ENCODE measurements at regions not wholly inside any gene's neighbourhood (a gene's known extent, or its start where the extent isn't known, plus 50 kb on each side); places are given as distances from the start of the nearest gene placed in this dataset.

DNA sequence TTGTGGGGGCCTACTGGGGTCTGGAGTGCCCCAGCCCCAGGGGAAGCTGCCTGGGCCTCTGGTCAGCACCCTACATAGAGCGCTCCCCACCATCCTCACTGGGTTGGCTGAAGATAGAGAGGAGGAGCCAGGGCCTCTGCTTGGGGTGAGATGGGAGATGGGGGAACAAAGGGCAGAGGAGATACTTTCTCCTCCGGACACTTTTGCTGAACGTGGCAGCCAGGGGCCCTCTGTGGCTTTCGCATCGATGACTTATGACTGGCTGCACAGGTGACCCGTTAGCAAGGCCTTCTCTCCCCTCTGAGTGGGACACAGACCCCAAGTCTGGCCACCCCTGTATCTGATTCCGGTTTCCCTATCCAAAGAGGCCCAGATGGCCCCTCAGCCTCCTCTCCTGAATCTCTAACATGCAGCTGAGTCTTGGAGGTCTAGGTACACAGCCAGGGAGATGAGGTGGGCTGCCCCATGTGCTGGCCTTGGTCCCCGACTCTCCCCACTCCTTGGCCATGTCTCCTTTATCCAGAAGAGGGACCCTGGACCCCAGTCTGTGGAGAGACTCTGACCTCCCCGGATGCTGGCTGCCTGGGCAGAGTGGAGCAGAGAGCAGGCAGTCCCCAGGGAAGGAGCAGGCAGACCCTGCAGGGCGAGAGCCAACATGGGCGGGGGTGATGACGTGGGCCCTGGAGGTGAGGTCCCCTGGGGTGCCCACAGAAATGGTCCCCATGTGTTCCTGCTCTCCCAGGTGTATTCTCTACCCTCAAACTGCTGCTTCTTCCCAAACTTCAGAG, 59.3 kb upstream of the NECTIN1 start:
- DNase-seq = no peak

DNA sequence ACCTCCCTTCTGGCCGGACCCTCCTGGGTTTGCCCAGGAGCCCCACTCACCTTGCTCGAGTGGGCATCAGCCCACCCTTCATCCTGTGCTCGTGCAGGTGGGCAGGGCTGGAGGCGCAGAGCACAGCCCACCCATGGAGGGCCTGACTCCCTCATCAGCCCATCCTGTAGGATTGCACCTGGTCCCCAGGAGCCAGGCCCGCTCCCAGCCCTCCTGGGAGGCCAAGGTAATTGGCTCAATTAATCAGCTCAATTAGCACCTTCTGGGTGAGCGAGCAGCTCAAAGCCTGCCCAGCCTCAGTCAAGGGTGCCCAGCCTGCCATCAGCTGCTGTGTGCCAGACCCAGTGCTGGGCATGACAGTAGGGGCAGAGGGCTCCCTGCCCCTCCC, 58.1 kb upstream of the NECTIN1 start:
- DNase-seq = no peak

DNA sequence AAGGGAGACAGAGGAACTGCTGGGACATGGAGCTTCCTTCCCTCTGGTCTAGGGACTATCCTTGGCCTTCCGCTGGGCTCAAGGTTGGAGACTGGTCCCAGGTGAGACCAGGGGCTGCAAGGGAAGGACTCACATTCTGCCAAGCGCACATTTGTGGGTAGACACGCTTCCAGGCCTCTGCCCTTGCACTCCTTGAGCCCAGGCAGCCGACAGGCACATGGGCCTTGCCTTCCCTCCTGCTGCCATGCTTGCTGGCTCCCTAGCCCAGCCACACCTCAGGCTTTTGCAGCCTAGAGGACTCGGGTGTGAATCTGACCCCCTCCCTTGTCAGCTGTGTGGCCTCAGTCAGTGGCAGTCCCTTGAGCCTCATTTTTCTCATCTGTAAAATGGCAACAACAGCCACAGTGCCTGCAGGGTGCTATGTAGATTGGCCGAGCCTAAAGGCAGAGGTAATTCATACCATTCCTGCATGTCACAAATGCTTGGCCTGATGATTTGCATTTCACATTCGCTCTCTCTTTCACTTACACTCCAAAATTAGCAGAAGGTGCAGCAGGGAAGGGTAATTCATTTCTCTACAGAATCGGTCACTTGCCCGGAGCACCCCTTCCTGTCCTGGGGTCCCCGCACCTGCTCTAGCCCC, 57.6 kb upstream of the NECTIN1 start:
- DNase-seq = no peak

DNA sequence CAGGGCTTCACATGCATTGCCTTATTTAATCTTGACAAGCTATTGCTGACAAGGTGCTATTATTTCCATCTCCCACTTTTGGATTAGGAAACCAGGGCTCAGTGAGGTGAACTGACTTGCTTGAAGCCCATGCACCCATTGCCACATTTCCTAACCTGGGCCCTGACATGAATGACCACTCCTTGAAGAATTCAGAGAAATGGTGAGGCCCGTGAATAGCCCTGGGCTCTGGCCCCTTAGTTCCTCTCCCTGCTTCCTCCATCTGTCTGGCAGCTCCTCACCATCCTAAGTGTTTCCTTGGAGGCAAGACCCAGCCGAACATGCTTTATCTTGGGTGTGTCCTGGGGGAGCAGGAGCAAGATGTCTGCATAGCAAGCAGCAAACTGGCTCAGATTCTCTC, 56.1 kb upstream of the NECTIN1 start:
- DNase-seq = no peak

GRCh38 chr11:119784421-119784820, 55.4 kb upstream of the NECTIN1 start:
- no peak for DNase-seq

DNA sequence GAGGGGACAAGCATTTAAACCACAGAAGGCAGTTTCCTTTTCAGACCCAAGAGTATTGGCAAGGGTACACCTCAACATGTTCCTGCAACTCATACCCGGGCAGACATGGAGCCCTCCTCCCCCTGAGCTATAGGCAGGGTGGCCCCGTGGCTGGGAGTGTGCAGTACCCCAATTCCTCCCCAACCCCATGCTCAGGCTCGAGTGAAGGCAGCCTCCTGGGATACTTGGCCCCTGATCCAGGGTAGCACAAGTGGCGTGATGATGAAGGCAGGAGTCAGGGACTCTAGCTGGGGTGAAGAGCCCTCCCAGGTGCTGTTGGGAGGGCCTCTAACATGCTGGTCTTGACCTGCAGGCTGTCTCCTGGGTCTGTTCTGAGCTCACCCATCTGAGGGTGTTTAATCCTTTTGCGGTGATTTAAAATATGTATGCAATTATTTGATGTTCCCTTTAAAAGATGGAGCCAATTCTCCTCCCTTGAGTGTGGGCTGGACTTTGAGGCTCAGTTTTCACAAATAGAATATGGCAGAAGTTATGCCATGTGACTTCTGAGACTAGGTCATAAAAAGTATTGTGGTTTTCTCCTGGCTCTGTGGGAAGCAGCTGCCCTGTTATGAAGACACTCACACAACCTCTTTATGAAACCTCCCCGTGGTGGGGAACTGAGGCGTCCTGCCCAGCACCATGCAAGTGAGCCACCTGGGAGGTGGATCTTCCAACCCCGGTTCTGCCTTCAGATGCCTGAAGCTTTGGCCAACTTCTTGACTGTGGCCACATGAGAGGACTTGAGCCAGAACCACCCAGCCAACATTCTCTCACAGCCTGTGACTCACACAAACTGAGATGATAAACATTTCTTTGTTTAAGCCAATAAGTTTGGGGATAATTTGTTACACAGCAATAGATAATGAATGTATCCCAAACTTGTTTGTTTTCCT, 54.7 kb upstream of the NECTIN1 start:
- no peak for DNase-seq

- DNase-seq = no peak
These were observed 53.7 kb upstream of the NECTIN1 start for GRCh38 chr11:119782739-119783072.

DNA sequence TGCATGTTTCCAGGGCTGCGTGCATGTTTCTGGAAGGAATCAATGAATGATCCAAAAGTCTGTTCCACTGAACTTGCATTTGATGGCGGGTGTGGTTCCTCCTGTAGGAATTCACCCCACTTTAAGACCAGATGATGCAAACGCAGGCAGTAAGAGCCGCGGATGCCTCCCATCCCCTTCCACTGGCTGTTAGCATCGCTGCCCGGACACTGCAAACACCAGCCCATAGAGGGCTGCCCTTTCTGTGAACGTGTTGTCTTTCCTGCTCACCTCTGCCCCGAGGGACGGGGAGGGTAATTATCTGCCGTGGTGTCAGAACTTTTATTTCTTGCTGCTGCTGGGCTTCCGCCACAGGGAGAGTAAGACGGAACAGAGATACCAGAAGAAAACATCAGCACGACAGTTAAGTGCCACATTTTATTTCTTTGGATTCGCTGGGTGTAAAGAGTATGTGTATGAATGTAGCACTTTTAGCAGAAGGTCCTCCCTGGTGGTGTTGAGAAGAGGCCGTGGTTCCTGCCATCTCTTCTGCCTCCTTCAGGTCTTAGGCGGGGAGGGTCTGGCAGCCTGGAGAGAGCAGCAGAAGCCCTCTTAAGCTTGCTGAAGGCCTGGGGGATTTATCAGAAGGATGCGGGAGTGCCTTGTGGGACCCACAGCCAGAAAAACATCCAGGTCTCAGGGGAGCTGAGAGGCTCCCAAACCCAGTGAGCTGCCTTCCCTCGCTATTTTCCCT, 53.2 kb upstream of the NECTIN1 start:
- no peak for DNase-seq

DNA sequence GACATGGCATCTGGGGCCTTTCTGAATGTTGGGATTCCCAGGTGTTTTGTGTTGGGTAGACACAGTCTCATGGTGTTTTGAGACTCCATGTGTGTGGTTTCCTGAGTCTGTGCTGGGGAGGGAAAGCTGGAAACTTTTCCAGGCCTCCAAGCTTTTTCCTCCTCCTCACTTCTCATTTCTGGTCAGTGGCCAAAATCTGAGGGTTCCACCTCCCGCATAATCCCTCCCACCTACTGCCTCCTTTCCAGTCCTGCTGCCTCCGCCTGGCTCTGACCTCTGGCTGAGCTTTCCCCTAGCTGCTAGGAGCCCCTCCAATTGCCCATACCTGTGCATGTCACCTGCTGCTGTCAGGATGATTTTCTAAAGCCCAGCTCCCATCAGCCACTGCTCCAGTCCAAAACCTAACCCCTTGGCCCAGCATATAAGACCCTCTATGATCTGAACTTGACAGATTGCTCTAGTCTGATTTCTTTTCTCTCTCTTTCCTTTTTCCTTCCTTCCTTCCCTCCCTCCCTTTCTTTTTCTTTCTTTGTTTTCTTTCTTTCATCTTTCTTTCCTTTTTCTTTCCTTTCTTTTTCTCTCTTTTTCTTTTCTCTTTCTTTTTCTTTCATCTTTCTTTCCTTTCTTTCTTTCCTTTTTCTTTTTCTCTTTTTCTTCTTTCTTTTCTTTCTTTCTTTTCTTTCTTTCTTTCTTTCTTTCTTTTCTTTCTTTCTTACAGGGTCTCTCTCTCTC, 51.4 kb upstream of the NECTIN1 start:
- no peak for DNase-seq

DNA sequence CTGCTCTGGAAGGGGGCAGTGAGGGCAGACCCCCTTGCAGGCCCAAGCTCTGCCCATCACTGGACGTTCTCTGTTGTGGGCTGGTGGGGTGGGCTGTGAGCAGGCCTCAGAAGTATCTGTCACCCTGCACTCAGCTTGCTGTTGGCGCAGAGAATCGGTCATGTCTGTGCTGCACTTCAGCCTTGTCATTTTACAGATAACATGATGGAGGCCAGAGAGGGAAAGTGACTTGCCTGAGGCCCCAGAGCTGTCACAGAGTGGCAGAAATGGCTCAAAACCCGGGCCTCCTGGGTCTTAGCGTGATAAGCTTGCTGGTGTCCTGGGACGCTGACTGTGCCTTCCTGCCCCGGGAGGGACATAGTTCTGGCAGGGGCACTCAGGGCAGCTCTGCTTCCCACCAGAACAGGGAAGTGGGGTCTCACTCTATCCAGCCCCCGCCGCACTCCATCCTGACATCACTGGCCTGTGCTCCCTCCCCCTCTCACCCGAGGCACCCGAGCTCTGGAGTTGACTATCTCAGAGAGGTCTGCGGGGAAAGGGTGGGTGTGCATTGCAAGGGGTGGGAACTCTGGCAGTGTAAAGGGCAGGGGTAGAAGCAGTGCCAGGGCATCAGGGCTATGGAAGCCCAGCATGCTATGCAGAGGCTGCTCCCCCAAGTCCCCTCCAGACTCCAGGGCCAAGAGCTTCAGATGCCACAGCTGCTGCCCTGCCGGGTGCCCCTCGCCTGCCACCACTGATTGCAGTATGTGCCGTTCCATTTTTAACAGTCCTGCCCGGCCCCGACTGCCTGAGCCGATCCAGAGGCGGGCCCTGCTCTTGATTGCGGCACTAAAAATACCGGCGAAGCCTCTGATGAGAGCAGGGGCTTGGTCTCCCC, 50.4 kb upstream of the NECTIN1 start:
- no peak for DNase-seq
